T-helper 2 cell treated with Interferon-gamma antibody and Interleukin-4, amounts not matched to agents 5 μg/mL and 100 μg/mL, for 36 hours (primary cell): ENCODE measurements at regions not wholly inside any gene's neighbourhood (a gene's known extent, or its start where the extent isn't known, plus 50 kb on each side); places are given as distances from the start of the nearest gene placed in this dataset.

Source experiments
- DNase-seq: peaks from one replicate; pipeline ENCODE4 v3.0.0; 2021; ENCODE audit warnings: low spot score
- H3K27ac Mint-ChIP-seq: one replicate; pipeline ENCODE4 v1.8.0; 2021; ENCODE audit warnings: mild to moderate bottlenecking, mixed read lengths
- H3K27me3 Mint-ChIP-seq: one replicate; pipeline ENCODE4 v1.8.0; 2021; ENCODE audit warnings: low read depth, mixed read lengths
- H3K36me3 Mint-ChIP-seq: one replicate; pipeline ENCODE4 v1.8.0; 2021; ENCODE audit warnings: low read depth, mixed read lengths
- H3K4me1 Mint-ChIP-seq: one replicate; pipeline ENCODE4 v1.8.0; 2021; ENCODE audit warnings: low read depth, mixed read lengths
- H3K4me3 Mint-ChIP-seq: one replicate; pipeline ENCODE4 v1.8.0; 2022; ENCODE audit warnings: mild to moderate bottlenecking, moderate library complexity, mixed read lengths
- H3K9me3 Mint-ChIP-seq: one replicate; pipeline ENCODE4 v1.8.0; 2021; ENCODE audit warnings: mixed read lengths

GRCh38 chr4:147349193-147349592 lies 131.7 kb upstream of the EDNRA start:
- Mint-ChIP-seq H3K36me3 (no peaks in the 10 kb centered on the region), H3K4me3 (no peak overlapping the region), H3K27ac (no peak overlapping the region), H3K4me1 (no peaks in the 10 kb centered on the region), H3K9me3 (no peaks in the 10 kb centered on the region), H3K27me3 (no peaks in the 10 kb centered on the region)
- DNase-seq: no peak

DNA sequence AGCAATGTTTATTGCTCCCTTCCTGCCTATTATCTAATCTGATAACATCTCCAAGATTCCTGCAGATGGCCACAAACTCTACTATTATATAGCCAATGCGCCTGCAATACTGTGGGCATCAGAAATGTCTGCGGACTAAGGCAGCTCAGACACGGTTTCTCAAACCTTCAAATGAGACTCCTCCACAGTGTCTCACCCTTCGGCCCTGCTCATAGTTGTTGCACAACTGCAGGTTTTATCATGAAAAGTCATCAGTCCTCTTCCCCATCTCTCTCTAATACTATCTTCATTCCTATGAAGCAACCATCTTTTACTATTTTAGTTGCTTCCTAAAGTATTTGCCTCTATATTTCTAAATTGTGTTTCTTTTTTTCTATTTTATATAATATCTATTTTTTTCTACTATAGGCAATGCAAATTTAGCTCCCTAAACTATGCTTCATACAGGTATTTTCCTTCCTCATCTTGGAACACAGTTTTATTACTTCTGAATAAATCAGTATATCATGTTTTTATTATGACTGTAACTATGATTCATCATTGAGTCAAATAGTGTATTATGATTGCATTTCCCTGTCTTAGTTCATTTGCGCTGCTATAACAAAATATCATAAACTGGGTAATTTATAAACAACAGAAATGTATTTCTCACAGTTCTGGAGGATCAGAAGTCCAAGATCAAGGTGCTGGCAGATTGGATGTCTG lies 129.7 kb upstream of the EDNRA start:
- no peaks in the 10 kb centered on the region for H3K4me1 Mint-ChIP-seq
- H3K9me3 Mint-ChIP-seq: no peaks in the 10 kb centered on the region
- H3K27me3 Mint-ChIP-seq: no peaks in the 10 kb centered on the region

GRCh38 chr4:147354237-147354636 lies 126.7 kb upstream of the EDNRA start:
- no peaks in the 10 kb centered on the region for H3K36me3 Mint-ChIP-seq

More for the DNA sequence above, 129.7 kb upstream of the EDNRA start:
- no peak for DNase-seq
- Mint-ChIP-seq H3K36me3 (no peaks in the 10 kb centered on the region), H3K27ac (no peak overlapping the region), H3K4me3 (no peak overlapping the region)

GRCh38 chr4:147355032-147355656 lies 125.8 kb upstream of the EDNRA start:
- Mint-ChIP-seq H3K4me3 (no peak overlapping the region), H3K9me3 (no peaks in the 10 kb centered on the region), H3K27me3 (no peaks in the 10 kb centered on the region), H3K27ac (no peak overlapping the region), H3K4me1 (no peaks in the 10 kb centered on the region), H3K36me3 (no peaks in the 10 kb centered on the region)
- DNase-seq: no peak

More at GRCh38 chr4:147354237-147354636, 126.7 kb upstream of the EDNRA start:
- Mint-ChIP-seq H3K4me1 (no peaks in the 10 kb centered on the region), H3K27ac (no peak overlapping the region), H3K4me3 (no peak overlapping the region), H3K27me3 (no peaks in the 10 kb centered on the region), H3K9me3 (no peaks in the 10 kb centered on the region)
- DNase-seq: no peak

DNA sequence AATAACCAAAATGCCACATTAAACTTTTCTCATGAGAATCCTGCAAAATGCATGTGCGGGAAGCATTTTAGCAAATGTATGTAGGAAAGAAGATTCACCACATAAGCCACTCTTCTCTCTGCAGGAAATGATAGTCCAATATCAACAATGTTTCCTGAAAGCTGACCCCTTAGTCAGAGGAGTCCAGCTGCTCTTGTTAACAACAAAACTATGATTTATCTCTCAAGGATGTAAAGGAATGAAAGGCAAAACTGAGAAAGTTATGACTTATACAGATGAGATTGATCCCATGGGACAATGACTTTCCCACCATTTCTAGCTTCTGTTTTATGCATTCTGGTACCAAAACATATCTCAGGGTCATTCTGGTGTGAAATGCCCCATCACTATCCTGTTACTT lies 125.0 kb upstream of the EDNRA start:
- H3K9me3 Mint-ChIP-seq: no peaks in the 10 kb centered on the region
- no peak for DNase-seq
- H3K27me3 Mint-ChIP-seq: no peaks in the 10 kb centered on the region
- no peak overlapping the region for H3K4me3 Mint-ChIP-seq
- H3K4me1 Mint-ChIP-seq: no peaks in the 10 kb centered on the region
- H3K36me3 Mint-ChIP-seq: no peaks in the 10 kb centered on the region
- no peak overlapping the region for H3K27ac Mint-ChIP-seq

DNA sequence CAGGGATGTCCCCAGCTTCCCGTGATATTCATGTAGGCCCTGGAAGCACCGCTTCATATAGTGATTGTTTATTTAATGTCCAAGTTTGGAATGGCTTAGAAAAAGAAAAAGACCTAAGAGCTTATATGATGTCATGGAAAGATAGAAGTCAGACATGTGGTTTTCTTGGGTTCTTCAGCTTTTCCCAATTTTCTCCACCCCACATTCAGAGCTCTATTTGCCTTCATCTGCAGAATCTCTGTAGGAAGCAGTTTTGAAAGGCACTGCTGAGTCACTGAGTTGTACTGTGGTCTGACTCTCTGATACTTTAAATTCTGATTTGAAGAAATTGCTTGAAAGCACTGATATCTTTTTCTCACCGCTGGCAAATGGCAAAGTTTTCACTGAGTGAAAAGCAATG lies 120.6 kb upstream of the EDNRA start:
- Mint-ChIP-seq H3K36me3 (no peaks in the 10 kb centered on the region), H3K4me1 (no peaks in the 10 kb centered on the region), H3K27me3 (no peaks in the 10 kb centered on the region), H3K27ac (no peak overlapping the region), H3K4me3 (no peak overlapping the region), H3K9me3 (no peaks in the 10 kb centered on the region)
- DNase-seq: no peak

- Mint-ChIP-seq H3K4me3 (no peak overlapping the region), H3K9me3 (no peaks in the 10 kb centered on the region), H3K36me3 (no peaks in the 10 kb centered on the region), H3K4me1 (no peaks in the 10 kb centered on the region), H3K27ac (no peak overlapping the region), H3K27me3 (no peaks in the 10 kb centered on the region)
- no peak for DNase-seq
These were observed 119.2 kb upstream of the EDNRA start for GRCh38 chr4:147361726-147362125.

DNA sequence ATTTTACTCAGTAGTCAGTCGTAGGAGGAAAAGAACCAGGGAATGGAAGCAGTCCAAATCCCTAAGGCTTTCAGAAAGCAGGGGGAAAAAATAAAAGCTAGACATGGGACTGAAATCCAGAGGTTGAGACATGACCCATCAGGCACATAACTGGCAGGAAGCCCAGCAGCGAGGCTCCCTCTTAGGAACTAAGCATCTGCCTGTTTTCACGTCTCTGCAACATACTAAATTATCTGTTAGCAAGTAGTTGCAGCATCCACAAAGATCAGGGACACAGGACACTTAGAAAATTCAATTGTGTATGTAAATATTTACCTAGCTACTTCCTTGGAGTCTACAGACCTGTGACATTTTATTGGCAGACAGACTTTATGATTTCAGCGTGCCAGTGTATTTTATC lies 118.0 kb upstream of the EDNRA start:
- H3K27ac Mint-ChIP-seq: no peak overlapping the region
- H3K4me3 Mint-ChIP-seq: no peak overlapping the region
- H3K9me3 Mint-ChIP-seq: no peaks in the 10 kb centered on the region
- no peak for DNase-seq
- H3K27me3 Mint-ChIP-seq: no peaks in the 10 kb centered on the region
- H3K4me1 Mint-ChIP-seq: no peaks in the 10 kb centered on the region
- no peaks in the 10 kb centered on the region for H3K36me3 Mint-ChIP-seq

- no peak overlapping the region for H3K27ac Mint-ChIP-seq
- no peaks in the 10 kb centered on the region for H3K4me1 Mint-ChIP-seq
- DNase-seq: no peak
- no peaks in the 10 kb centered on the region for H3K27me3 Mint-ChIP-seq
- H3K9me3 Mint-ChIP-seq: no peaks in the 10 kb centered on the region
- H3K4me3 Mint-ChIP-seq: no peak overlapping the region
- no peaks in the 10 kb centered on the region for H3K36me3 Mint-ChIP-seq
These were observed 117.4 kb upstream of the EDNRA start for GRCh38 chr4:147363514-147363913.

GRCh38 chr4:147365396-147365795 lies 115.5 kb upstream of the EDNRA start:
- no peak overlapping the region for H3K27ac Mint-ChIP-seq
- DNase-seq: no peak
- H3K36me3 Mint-ChIP-seq: no peaks in the 10 kb centered on the region
- no peaks in the 10 kb centered on the region for H3K4me1 Mint-ChIP-seq
- H3K9me3 Mint-ChIP-seq: no peaks in the 10 kb centered on the region
- no peaks in the 10 kb centered on the region for H3K27me3 Mint-ChIP-seq
- H3K4me3 Mint-ChIP-seq: no peak overlapping the region

DNA sequence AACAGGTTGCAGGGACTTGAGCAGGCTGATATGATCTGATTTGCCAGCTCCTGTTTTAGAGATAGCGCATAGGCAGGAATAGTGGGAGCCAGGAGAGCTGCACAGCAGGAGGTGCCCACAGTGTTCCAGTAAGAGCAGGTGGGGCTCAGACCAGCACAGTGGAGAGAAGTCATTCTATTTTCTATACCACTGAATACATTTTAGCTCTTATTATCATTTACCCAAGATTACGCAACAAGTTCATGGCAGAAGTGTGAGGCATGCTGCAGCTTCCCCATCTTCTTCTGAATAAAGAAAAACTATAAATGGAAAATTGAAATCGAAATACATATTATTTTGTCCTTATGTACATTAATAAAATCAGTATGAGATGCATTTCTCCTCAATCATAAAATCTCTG lies 114.7 kb upstream of the EDNRA start:
- no peaks in the 10 kb centered on the region for H3K36me3 Mint-ChIP-seq
- H3K9me3 Mint-ChIP-seq: no peaks in the 10 kb centered on the region
- H3K27ac Mint-ChIP-seq: no peak overlapping the region
- no peak for DNase-seq
- no peaks in the 10 kb centered on the region for H3K27me3 Mint-ChIP-seq
- H3K4me1 Mint-ChIP-seq: no peaks in the 10 kb centered on the region
- no peak overlapping the region for H3K4me3 Mint-ChIP-seq

DNA sequence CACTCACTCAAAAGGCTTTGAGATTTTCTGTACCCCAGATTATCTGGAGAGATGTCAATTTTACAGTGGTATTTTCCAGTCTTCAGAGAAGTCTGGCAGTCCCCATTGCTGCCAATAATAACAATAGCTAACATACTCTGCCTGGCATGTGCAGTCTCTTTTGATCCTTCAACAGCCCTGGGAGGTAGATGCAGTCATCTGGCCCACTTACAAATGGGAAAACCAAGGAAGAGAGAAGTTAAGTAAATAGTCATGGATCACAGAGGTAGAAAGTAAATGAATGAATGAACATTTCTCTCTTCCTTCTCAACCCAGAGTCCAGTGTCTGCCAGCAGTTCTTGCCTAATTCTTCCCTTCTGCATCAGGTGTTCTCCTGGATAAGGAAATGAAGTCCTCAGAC lies 113.0 kb upstream of the EDNRA start:
- Mint-ChIP-seq H3K27me3 (no peaks in the 10 kb centered on the region), H3K4me3 (no peak overlapping the region), H3K9me3 (no peaks in the 10 kb centered on the region), H3K4me1 (no peaks in the 10 kb centered on the region), H3K36me3 (no peaks in the 10 kb centered on the region), H3K27ac (no peak overlapping the region)
- DNase-seq: no peak

- no peak overlapping the region for H3K4me3 Mint-ChIP-seq
- no peaks in the 10 kb centered on the region for H3K4me1 Mint-ChIP-seq
- H3K36me3 Mint-ChIP-seq: no peaks in the 10 kb centered on the region
- no peaks in the 10 kb centered on the region for H3K27me3 Mint-ChIP-seq
- no peak for DNase-seq
- no peaks in the 10 kb centered on the region for H3K9me3 Mint-ChIP-seq
- no peak overlapping the region for H3K27ac Mint-ChIP-seq
These were observed 111.9 kb upstream of the EDNRA start for GRCh38 chr4:147368948-147369347.

DNA sequence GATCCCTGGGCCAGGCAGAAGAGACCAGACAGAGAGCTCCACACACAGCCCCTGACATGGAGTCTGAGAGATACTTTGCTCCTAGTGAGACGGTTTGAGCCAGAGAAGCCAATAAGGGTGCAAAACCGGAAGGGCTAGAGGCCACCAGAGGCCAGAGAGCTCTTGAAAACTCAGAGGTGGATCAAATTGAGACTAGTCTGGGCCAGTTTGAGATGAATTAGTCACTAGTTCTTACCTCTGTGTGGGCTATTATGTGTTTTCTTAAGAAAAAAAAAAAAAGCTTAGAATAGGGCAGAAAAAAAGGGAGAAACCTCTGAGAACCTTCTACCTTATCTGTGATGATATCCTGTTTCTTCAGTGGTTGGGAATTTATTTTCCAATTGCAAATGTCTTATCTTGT lies 110.4 kb upstream of the EDNRA start:
- H3K4me3 Mint-ChIP-seq: no peak overlapping the region
- H3K9me3 Mint-ChIP-seq: no peaks in the 10 kb centered on the region
- no peak overlapping the region for H3K27ac Mint-ChIP-seq
- DNase-seq: no peak
- H3K27me3 Mint-ChIP-seq: no peaks in the 10 kb centered on the region
- H3K4me1 Mint-ChIP-seq: no peaks in the 10 kb centered on the region
- H3K36me3 Mint-ChIP-seq: no peaks in the 10 kb centered on the region

GRCh38 chr4:147370881-147371280 lies 110.0 kb upstream of the EDNRA start:
- no peaks in the 10 kb centered on the region for H3K27me3 Mint-ChIP-seq
- H3K9me3 Mint-ChIP-seq: no peaks in the 10 kb centered on the region
- no peak overlapping the region for H3K27ac Mint-ChIP-seq
- H3K4me1 Mint-ChIP-seq: no peaks in the 10 kb centered on the region
- no peak overlapping the region for H3K4me3 Mint-ChIP-seq
- DNase-seq: no peak
- no peaks in the 10 kb centered on the region for H3K36me3 Mint-ChIP-seq
